ENCODE measurements at regions not wholly inside any gene's neighbourhood (a gene's known extent, or its start where the extent isn't known, plus 50 kb on each side); places are given as distances from the start of the nearest gene placed in this dataset.
A peak's percentile ranks its signal among the peaks of the same experiment; 100 is the strongest.
"Not testable (repeated sequence)": the region's sequence is repeated elsewhere in the genome, so short reads cannot be mapped to it uniquely, and the experiment has no call there.

DNA sequence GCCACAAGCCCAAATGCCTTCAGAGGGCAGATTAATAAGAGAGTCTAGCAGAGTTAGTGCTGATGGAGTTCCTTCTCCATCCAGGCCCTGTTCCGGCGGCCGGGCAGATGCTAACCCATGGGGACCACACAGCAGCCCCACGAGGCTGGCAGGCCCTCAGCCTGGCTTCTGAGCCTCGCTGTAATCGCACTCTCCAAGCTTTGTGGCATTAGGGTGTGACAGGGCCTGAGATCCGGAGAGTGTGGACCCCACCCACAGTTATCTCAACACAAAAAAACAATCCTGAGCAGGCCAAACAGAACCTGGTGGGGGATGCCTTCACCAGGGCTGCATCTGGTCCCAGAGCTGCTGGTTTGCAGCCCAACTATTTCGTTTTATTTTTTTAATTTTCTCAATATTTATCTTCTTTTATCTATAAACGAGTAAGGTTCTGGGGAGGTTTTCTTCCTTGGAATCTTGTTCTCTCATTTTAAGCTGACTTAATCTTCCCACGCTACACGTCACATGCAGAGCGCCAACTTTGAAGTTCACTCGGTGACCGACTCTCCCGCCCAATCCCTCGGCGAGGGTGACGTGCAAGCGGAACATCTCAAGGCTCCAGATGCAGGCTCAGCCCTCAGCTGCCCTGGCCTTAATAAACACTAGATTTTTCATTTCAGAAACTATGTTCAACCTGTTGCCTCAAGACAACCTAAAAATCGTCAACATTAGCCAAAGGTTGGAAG is 372.4 kb downstream of the BCL2L11 start:
- H3K4me3 Mint-ChIP-seq = peak overlapping the region; percentile 77
- H3K36me3 Mint-ChIP-seq (ENCODE audit: low read depth); H3K9me3 Mint-ChIP-seq; H3K27me3 Mint-ChIP-seq: not testable (repeated sequence)
- peaks cover 18% of the 10 kb centered on the region for H3K4me1 Mint-ChIP-seq (ENCODE audit: low read depth)
- peak overlapping the region; percentile 52 for H3K27ac Mint-ChIP-seq

DNA sequence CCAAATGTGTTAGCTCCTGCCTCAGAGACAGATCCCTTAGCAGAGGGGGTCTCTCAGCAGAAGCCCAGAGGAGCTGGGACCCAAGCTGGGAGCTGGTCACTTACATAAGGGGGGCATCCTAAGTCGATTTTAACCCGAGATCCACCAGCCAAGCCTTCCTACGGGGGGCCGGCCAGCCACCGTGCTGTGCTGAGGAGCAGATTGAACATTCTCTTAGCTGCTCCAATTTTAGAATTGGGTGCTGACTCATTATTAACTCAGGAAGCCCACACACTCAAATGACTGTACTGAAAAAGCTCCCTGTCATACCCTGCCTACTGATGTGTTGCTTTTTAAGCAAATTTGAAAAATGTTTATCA is 373.0 kb downstream of the BCL2L11 start:
- Mint-ChIP-seq H3K4me3 (peak overlapping the region; percentile 77), H3K4me1 (ENCODE audit: low read depth) (peaks cover 18% of the 10 kb centered on the region), H3K27ac (peak overlapping the region; percentile 52)
- not testable (repeated sequence) for H3K9me3 Mint-ChIP-seq; H3K36me3 Mint-ChIP-seq (ENCODE audit: low read depth); H3K27me3 Mint-ChIP-seq

DNA sequence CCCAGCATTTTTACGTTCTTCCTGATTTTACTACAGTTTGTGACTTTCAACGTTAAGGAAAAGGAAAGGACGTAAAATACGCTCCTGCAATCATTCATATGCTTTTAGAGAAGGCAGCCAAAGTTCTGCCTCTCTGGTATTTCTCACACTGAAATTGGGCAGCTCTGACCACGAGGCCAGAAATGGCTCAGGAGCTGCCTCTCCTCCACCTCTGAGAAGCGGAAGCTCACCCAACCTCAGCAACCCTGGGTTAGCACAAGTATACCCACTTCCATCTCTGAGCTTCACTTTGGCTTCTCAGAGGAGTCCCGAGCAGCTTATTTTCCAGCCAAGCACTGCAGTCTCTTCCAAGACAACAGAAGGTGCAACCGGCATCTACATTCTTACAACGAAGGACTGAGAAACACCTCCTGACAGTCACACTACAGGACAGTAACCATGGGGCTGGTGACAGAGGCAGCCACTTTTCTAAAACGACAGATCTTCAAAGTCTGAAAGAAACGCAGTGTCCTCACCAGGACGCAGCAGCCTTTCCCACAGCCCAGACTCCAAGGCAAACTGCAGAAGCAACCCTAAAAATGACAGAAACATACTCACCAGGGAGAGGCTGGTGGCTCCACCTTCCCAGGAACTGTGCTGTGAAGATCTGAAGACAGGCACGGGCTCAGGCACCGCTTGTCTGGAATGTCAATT is 373.7 kb downstream of the BCL2L11 start:
- Mint-ChIP-seq H3K4me1 (ENCODE audit: low read depth) (peaks cover 18% of the 10 kb centered on the region), H3K4me3 (peak overlapping the region; percentile 32)
- not testable (repeated sequence) for H3K27ac Mint-ChIP-seq; H3K27me3 Mint-ChIP-seq; H3K9me3 Mint-ChIP-seq; H3K36me3 Mint-ChIP-seq (ENCODE audit: low read depth)

DNA sequence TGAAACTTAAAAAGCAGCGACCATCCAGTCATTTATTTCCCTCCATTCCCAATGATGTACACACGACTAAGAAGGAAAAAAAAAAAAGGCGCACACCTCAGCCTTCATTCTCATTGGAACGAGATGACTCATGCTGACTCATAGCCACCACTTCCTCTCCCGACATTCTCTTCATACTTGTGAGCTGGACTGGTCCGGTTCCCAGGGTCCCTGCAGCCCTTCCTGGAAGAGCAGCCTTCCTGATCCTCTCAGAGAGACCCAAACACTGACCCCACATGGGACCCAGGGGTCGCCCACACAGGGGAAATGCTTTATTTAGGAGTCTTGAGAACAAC is 374.2 kb downstream of the BCL2L11 start:
- H3K4me1 Mint-ChIP-seq (ENCODE audit: low read depth) = peaks cover 18% of the 10 kb centered on the region
- H3K27me3 Mint-ChIP-seq; H3K27ac Mint-ChIP-seq; H3K36me3 Mint-ChIP-seq (ENCODE audit: low read depth); H3K9me3 Mint-ChIP-seq: not testable (repeated sequence)
- H3K4me3 Mint-ChIP-seq = peak overlapping the region; percentile 32

DNA sequence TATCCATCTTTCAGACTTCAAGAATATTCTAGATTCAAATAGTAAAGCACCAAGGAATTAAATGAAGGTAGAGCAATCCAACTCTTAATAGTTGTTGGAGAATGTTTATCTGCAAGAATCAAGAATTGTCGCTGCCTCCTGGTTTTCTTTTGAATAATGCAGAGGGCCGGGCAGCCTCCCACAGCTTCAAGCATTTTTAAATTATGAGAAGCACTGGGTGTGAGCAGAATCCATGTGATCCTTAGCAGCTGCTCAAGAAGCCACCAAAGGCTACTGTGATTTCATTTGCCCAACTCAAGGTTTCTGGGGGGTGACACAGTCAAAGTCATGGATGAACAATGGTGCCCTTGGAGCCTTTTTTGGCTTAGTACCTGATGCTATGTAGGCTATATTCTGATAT is 374.9 kb downstream of the BCL2L11 start:
- not testable (repeated sequence) for H3K36me3 Mint-ChIP-seq (ENCODE audit: low read depth); H3K27me3 Mint-ChIP-seq; H3K4me3 Mint-ChIP-seq; H3K27ac Mint-ChIP-seq; H3K9me3 Mint-ChIP-seq
- peaks cover 17% of the 10 kb centered on the region for H3K4me1 Mint-ChIP-seq (ENCODE audit: low read depth)

DNA sequence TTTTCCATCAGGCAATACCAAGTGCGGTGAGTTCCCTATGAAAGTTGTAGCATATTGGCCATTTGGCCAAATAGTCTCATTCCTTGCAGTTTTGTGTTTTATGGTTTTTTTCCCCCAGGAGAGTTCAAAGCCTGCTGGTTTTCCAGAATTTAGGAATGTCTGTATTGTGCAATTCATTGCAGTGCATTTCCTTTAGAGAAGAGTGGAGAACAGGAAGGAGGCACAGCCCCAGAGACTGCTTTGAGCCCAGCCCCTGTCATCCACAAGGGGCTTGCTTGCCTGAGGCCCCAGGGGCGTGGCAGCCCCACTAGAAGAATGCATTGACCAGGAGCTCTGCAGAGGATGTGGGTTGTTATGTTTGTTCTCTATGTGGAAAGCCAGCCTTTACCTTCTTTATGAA is 375.5 kb downstream of the BCL2L11 start:
- H3K27me3 Mint-ChIP-seq; H3K36me3 Mint-ChIP-seq (ENCODE audit: low read depth); H3K9me3 Mint-ChIP-seq: not testable (repeated sequence)

DNA sequence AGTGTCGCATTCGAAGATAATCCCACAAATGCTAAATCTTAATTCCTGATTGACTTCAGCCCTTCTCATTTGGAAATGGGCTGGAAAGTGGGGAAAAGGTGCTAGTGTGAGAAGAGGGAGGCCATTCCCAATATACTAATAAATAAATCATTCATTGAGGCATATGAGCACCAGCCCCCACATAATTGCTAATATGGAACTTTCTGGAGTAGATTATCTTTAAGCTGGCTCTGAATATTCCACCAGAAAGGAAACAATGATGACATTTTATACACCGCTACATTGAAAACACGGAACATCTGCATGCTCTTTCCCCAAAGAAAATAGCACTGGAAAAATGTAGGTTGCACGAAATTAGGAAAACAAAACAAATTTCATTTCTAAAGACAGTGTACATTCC is 376.1 kb downstream of the BCL2L11 start:
- not testable (repeated sequence) for H3K27ac Mint-ChIP-seq; H3K4me3 Mint-ChIP-seq; H3K27me3 Mint-ChIP-seq; H3K36me3 Mint-ChIP-seq (ENCODE audit: low read depth); H3K4me1 Mint-ChIP-seq (ENCODE audit: low read depth); H3K9me3 Mint-ChIP-seq

More for the DNA sequence above, 375.5 kb downstream of the BCL2L11 start:
- H3K4me3 Mint-ChIP-seq, H3K27ac Mint-ChIP-seq: not testable (repeated sequence)
- peaks cover 14% of the 10 kb centered on the region for H3K4me1 Mint-ChIP-seq (ENCODE audit: low read depth)

DNA sequence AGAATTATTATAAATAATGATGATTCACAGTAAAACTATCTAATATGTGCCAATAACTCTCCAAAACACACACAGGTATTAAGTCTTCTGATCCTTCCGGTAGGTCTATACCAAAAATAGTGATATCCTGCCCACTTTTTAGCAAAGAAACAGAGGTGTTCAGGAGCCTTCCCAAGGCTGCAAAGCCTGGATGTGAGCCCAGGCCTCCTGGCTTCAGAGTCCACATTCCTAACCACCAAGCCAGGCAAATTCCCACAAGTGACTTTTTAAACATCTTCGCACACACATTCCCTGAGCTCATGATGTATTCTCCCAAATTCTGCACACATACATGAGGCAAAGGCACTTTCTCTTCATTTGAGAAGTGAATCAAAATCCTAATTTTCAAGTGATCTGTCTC is 376.6 kb downstream of the BCL2L11 start:
- H3K27ac Mint-ChIP-seq; H3K9me3 Mint-ChIP-seq; H3K36me3 Mint-ChIP-seq (ENCODE audit: low read depth); H3K27me3 Mint-ChIP-seq; H3K4me1 Mint-ChIP-seq (ENCODE audit: low read depth); H3K4me3 Mint-ChIP-seq: not testable (repeated sequence)

DNA sequence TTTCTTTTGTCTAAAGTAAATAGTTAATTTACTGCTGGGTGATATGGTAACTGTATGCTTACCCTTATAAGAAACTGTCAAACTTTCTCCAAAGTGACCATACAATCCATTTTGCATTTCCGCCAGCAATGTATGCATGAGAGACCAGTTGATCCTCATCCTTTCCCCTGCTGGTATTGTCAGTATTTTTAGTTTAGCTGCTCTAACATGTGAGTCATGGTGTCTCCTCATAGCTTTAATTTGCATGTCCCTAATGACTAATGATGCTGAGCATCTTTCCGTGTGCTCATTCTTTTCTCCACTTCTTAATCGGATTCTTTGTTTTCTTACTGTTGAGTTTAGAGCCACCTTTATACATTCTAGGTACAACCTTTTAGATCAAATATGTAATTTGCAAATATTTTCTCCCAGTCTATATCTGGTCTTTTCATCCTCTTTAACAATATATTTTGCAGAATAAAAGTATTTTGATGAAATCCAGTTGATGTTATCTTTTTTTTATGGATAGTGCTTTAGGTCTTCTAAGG is 379.9 kb downstream of the BCL2L11 start:
- not testable (repeated sequence) for H3K9me3 Mint-ChIP-seq; H3K4me3 Mint-ChIP-seq; H3K27ac Mint-ChIP-seq; H3K27me3 Mint-ChIP-seq; H3K36me3 Mint-ChIP-seq (ENCODE audit: low read depth)
- H3K4me1 Mint-ChIP-seq (ENCODE audit: low read depth) = peaks cover 17% of the 10 kb centered on the region

DNA sequence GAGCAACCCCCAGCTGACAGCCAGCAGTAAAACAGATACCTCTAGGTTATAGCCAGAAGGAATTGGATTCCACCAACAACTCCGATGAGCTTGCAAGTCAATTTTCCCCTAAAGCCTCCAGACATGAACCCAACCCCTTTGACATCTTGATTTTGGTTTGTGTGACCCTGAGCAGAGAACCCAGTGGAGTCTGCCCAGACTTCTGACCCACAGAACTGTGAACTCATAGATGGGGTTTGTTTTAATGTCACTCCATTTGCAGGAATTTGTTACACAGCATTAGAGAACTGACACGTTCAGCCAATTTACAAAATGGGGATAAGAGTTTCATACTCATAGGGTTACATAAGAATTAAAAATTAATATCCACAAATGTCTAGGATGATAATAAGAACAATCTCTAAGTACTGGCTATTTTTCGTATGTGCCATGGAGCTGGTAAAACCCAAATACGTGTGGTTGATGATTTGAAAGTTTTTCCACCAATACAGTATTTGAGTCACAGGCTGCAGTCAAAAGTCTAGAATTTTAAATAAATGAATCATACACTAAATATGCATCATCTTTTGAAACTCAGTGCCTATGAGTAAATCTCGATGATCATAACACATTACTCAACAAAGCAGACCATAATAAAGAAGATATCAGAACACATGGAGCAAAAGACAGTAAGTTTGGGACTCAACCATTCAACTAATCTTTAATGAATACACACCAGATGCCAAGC is 380.0 kb downstream of the ANAPC1 start:
- not testable (repeated sequence) for H3K4me3 Mint-ChIP-seq; H3K9me3 Mint-ChIP-seq; H3K36me3 Mint-ChIP-seq (ENCODE audit: low read depth)
- H3K27me3 Mint-ChIP-seq = peaks cover 14% of the 10 kb centered on the region
- H3K27ac Mint-ChIP-seq = peak overlapping the region; percentile 45
- H3K4me1 Mint-ChIP-seq (ENCODE audit: low read depth) = peaks cover 36% of the 10 kb centered on the region

DNA sequence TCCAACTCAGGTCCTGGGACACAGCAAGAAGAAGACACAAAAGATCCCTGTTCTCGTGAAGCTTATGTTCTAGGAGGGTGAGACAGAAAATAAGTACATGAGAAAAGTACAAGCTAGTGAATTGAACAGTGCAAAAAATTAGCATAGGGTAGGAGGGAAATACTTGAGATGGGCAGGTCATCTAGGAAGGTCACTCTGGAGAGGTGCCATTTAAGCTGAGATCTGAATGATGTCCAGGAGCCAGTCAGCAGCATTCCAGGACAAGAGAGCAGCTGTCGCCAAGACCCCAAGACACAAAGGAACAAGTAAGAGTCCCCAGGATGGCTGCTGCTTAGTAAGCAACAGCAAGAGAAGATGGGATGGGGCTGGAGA is 379.4 kb downstream of the ANAPC1 start:
- peaks cover 40% of the 10 kb centered on the region for H3K4me1 Mint-ChIP-seq (ENCODE audit: low read depth)
- not testable (repeated sequence) for H3K36me3 Mint-ChIP-seq (ENCODE audit: low read depth); H3K4me3 Mint-ChIP-seq; H3K9me3 Mint-ChIP-seq
- peak overlapping the region; percentile 45 for H3K27ac Mint-ChIP-seq
- peaks cover 14% of the 10 kb centered on the region for H3K27me3 Mint-ChIP-seq

DNA sequence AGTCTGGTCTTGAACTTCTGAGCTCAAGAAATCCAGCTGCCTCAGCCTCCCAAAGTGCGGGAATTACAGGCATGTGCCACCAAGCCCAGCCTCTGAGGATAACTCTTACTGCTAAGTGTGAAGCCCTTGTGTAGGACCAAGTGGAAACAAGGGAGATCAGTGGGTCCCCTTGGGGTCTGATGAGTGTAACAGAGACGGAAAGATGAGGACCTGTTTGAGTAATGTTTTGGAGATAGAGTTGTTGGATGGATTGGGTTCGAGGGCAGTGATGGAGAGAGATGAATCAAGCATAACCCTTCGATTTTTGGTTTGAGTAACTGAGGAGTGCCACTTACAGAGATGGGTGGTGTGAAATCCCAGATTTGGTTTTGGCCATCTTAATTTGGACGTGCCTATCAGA is 378.7 kb downstream of the ANAPC1 start:
- Mint-ChIP-seq H3K27me3 (peaks cover 14% of the 10 kb centered on the region), H3K4me1 (ENCODE audit: low read depth) (peaks cover 42% of the 10 kb centered on the region)
- H3K27ac Mint-ChIP-seq; H3K9me3 Mint-ChIP-seq; H3K4me3 Mint-ChIP-seq; H3K36me3 Mint-ChIP-seq (ENCODE audit: low read depth): not testable (repeated sequence)

DNA sequence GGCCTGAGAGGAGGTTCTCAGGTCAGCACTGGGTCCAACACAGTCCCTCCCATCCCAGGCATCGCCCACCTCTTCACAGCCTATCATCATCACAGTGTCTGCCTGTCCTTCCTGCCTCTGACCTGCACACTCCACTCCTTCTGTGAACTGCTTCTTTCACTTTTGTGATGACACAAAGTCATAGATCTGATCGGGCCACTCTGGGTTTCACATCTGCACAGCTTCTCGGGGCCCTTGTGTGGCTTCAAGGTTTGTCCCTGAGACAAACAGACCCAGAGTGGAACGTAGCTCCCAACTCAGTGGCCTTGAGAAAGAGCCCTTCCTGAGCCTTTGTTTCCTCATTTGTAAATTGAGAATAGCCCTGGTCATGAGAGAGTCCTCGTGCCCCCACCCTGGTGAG is 377.1 kb downstream of the ANAPC1 start:
- H3K36me3 Mint-ChIP-seq (ENCODE audit: low read depth); H3K9me3 Mint-ChIP-seq; H3K4me3 Mint-ChIP-seq; H3K27ac Mint-ChIP-seq: not testable (repeated sequence)
- Mint-ChIP-seq H3K4me1 (ENCODE audit: low read depth) (peaks cover 42% of the 10 kb centered on the region), H3K27me3 (peaks cover 14% of the 10 kb centered on the region)

DNA sequence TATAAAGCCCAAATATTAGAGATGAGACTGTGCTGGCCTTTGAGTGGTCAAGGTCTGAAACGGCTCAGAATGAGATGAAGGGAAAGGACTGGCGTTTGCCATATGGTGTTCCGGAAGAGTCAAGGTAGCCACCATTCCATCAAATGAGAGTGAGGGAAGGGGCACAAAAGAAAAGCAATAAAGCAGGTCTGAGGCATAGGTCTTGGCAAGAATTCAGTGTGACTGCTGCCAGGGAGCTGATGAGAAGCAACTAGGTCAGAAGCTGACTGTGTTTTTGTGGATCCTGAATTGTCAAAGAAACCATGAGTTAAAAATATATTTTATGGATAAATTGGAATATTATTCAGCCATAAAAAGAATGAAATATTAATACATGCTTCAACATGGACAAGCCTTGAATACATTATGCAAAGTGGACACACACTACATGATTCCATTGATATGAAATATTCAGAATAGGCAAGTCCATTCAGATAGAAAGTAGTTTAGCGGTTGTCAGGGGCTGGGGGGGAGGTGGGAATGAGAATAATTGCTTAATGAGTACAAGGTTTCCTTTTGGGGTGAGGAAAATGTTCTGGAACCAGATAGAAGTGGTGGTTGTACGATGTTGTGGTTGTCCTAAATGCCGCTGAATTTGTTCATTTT is 374.6 kb downstream of the ANAPC1 start:
- Mint-ChIP-seq H3K27me3 (peaks cover 19% of the 10 kb centered on the region), H3K4me1 (ENCODE audit: low read depth) (peaks cover 36% of the 10 kb centered on the region)
- not testable (repeated sequence) for H3K36me3 Mint-ChIP-seq (ENCODE audit: low read depth); H3K9me3 Mint-ChIP-seq; H3K4me3 Mint-ChIP-seq; H3K27ac Mint-ChIP-seq

DNA sequence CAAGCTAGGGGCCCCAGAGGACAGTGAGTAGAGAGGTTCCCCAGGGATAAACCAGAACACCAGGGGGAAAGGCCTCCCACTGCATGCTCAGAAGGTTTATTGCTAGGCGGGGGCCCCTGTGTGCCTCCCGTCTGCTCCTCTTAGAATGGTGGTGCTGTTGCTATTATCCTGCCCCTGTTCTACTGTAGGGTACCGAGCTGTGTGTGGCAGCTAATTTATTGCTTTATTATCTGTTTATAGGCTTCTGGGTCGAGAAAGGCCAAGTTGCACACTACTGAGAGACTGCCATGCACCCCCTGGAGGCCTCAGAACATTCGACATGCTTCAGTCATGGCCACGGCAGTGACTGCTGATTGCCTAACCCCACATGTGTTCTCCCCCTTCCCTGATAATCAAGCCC is 373.6 kb downstream of the ANAPC1 start:
- Mint-ChIP-seq H3K4me1 (ENCODE audit: low read depth) (peaks cover 27% of the 10 kb centered on the region), H3K27me3 (peaks cover 16% of the 10 kb centered on the region)
- not testable (repeated sequence) for H3K27ac Mint-ChIP-seq; H3K9me3 Mint-ChIP-seq; H3K4me3 Mint-ChIP-seq; H3K36me3 Mint-ChIP-seq (ENCODE audit: low read depth)
